Prostate gland (tissue), 2 donors: ENCODE measurements at regions not wholly inside any gene's neighbourhood (a gene's known extent, or its start where the extent isn't known, plus 50 kb on each side); places are given as distances from the start of the nearest gene placed in this dataset.

ENCODE experiments used
- CTCF ChIP-seq, 4 experiments: fragments of 200-600 bp in 2 of 4; fragments of 450-650 bp in 2 of 4; sonication (generic) in 2 of 4; IDR thresholded peaks; 1 replicate in 3 of 4; 2 replicates in 1 of 4; pipeline ENCODE4 v1.5.1; 2016 to 2019; ENCODE audit warnings: antibody characterized with exemption in 4 of 4, mild to moderate bottlenecking in 2 of 4, moderate library complexity in 2 of 4
- POLR2AphosphoS5 ChIP-seq: sonication (generic); formaldehyde crosslinking; IDR thresholded peaks from one replicate; pipeline ENCODE4 v1.6.1; 2017; ENCODE audit warnings: antibody characterized with exemption

- TF ChIP-seq POLR2AphosphoS5 (no peak), CTCF (IDR thresholded peaks at IDR 0.05) (no peak)
Measured at GRCh38 chr21:27158967-27159366, 192.1 kb upstream of the ADAMTS5 start.
